ENCODE measurements at regions not wholly inside any gene's neighbourhood (a gene's known extent, or its start where the extent isn't known, plus 50 kb on each side); places are given as distances from the start of the nearest gene placed in this dataset.

- intact Hi-C loops (cut with DNase I; ENCODE audit: low total_unique reads): no loop called here
- H3K27me3 ChIP-seq: no peaks in the 10 kb centered on the region
Measured at GRCh38 chr17:6938637-6939036, 57.2 kb upstream of the ALOX12 start.

GRCh38 chr17:6940186-6940649 lies 55.6 kb upstream of the ALOX12 start:
- no peaks in the 10 kb centered on the region for H3K9me3 ChIP-seq
- H3K4me3 ChIP-seq: peak overlapping the region; percentile 35 to 60 (median 39)
- H3K27me3 ChIP-seq: no peaks in the 10 kb centered on the region
- no peaks in the 10 kb centered on the region for H3K4me1 ChIP-seq
- H3K27ac ChIP-seq: peak overlapping the region in 1 of 2 donors; percentile 61
- no peak for TF ChIP-seq POLR2A (IDR thresholded peaks at IDR 0.05)
- TF ChIP-seq CTCF (IDR thresholded peaks at IDR 0.05): no peak
- no peak for TF ChIP-seq POLR2AphosphoS5 (IDR thresholded peaks at IDR 0.05)
- no peak for DNase-seq (ENCODE audit: low spot score in 2 of 2)
- intact Hi-C loops (cut with DNase I; ENCODE audit: low total_unique reads): no loop called here
- no peaks in the 10 kb centered on the region for H3K36me3 ChIP-seq

More at GRCh38 chr17:6938637-6939036, 57.2 kb upstream of the ALOX12 start:
- H3K4me1 ChIP-seq: no peaks in the 10 kb centered on the region
- H3K9me3 ChIP-seq: no peaks in the 10 kb centered on the region
- H3K4me3 ChIP-seq: no peak overlapping the region
- no peaks in the 10 kb centered on the region for H3K36me3 ChIP-seq
- no peak for DNase-seq (ENCODE audit: low spot score in 2 of 2)
- no peak overlapping the region for H3K27ac ChIP-seq
- TF ChIP-seq POLR2A (IDR thresholded peaks at IDR 0.05): no peak
- no peak for TF ChIP-seq CTCF (IDR thresholded peaks at IDR 0.05)
- TF ChIP-seq POLR2AphosphoS5 (IDR thresholded peaks at IDR 0.05): no peak

GRCh38 chr17:6941989-6942388 lies 53.9 kb upstream of the ALOX12 start:
- H3K4me1 ChIP-seq: no peaks in the 10 kb centered on the region
- H3K36me3 ChIP-seq: no peaks in the 10 kb centered on the region
- intact Hi-C loops (cut with DNase I; ENCODE audit: low total_unique reads): no loop called here
- TF ChIP-seq CTCF (IDR thresholded peaks at IDR 0.05): no peak
- no peak for TF ChIP-seq POLR2A (IDR thresholded peaks at IDR 0.05)
- no peak for TF ChIP-seq POLR2AphosphoS5 (IDR thresholded peaks at IDR 0.05)
- DNase-seq (ENCODE audit: low spot score in 2 of 2): no peak
- no peaks in the 10 kb centered on the region for H3K9me3 ChIP-seq
- H3K27ac ChIP-seq: no peak overlapping the region
- H3K4me3 ChIP-seq: no peak overlapping the region
- no peaks in the 10 kb centered on the region for H3K27me3 ChIP-seq

- no peaks in the 10 kb centered on the region for H3K36me3 ChIP-seq
- intact Hi-C loops (cut with DNase I; ENCODE audit: low total_unique reads): no loop called here
Measured at GRCh38 chr17:6943406-6943805, 52.4 kb upstream of the ALOX12 start.

More at GRCh38 chr17:6943406-6943805, 52.4 kb upstream of the ALOX12 start:
- no peak overlapping the region for H3K4me3 ChIP-seq
- H3K27ac ChIP-seq: no peak overlapping the region
- H3K9me3 ChIP-seq: no peaks in the 10 kb centered on the region
- no peak for DNase-seq (ENCODE audit: low spot score in 2 of 2)
- H3K4me1 ChIP-seq: no peaks in the 10 kb centered on the region
- H3K27me3 ChIP-seq: no peaks in the 10 kb centered on the region
- TF ChIP-seq POLR2A (IDR thresholded peaks at IDR 0.05) (no peak), CTCF (IDR thresholded peaks at IDR 0.05) (no peak), POLR2AphosphoS5 (IDR thresholded peaks at IDR 0.05) (no peak)

Measured in breast epithelium (tissue), 4 donors.